ENCODE measurements at regions not wholly inside any gene's neighbourhood (a gene's known extent, or its start where the extent isn't known, plus 50 kb on each side); places are given as distances from the start of the nearest gene placed in this dataset.
A peak's percentile ranks its signal among the peaks of the same experiment; 100 is the strongest.

GRCh38 chr3:43867436-43868072 lies 176.8 kb downstream of the ABHD5 start:
- DNase-seq: no peak

- DNase-seq: no peak
Measured at GRCh38 chr3:43869491-43869890, 178.8 kb downstream of the ABHD5 start.

- DNase-seq: no peak
Measured at GRCh38 chr3:43870120-43870519, 179.4 kb downstream of the ABHD5 start.

- DNase-seq: no peak
Measured at GRCh38 chr3:43870844-43871626, 180.3 kb downstream of the ABHD5 start.

GRCh38 chr3:43871627-43872245 lies 181.0 kb downstream of the ABHD5 start:
- no peak for DNase-seq

- no peak for DNase-seq
Measured at GRCh38 chr3:43872301-43872700, 181.6 kb downstream of the ABHD5 start.

GRCh38 chr3:43872901-43873300 lies 182.2 kb downstream of the ABHD5 start:
- DNase-seq: no peak

- no peak for DNase-seq
Measured at GRCh38 chr3:43873723-43874122, 183.0 kb downstream of the ABHD5 start.

- DNase-seq: no peak
Measured at GRCh38 chr3:43874290-43874689, 183.6 kb downstream of the ABHD5 start.

- no peak for DNase-seq
Measured at GRCh38 chr3:43874731-43875130, 184.0 kb downstream of the ABHD5 start.

GRCh38 chr3:43876648-43877047 lies 185.9 kb downstream of the ABHD5 start:
- no peak for DNase-seq

GRCh38 chr3:43879166-43879565 lies 188.4 kb downstream of the ABHD5 start:
- peak; percentile 29 for DNase-seq

GRCh38 chr3:43882976-43883680 lies 192.4 kb downstream of the ABHD5 start:
- no peak for DNase-seq

GRCh38 chr3:43883729-43884396 lies 193.1 kb downstream of the ABHD5 start:
- DNase-seq: no peak

- DNase-seq: no peak
Measured at GRCh38 chr3:43884581-43884980, 193.8 kb downstream of the ABHD5 start.

- DNase-seq: no peak
Measured at GRCh38 chr3:43885908-43886618, 195.3 kb downstream of the ABHD5 start.

GRCh38 chr3:43892061-43892460 lies 201.3 kb downstream of the ABHD5 start:
- no peak for DNase-seq

GRCh38 chr3:43892526-43892925 lies 201.8 kb downstream of the ABHD5 start:
- peak; percentile 20 for DNase-seq

- DNase-seq: no peak
Measured at GRCh38 chr3:43893727-43894126, 203.0 kb downstream of the ABHD5 start.

- peak; percentile 5 for DNase-seq
Measured at GRCh38 chr3:43894176-43895049, 203.7 kb downstream of the ABHD5 start.

- no peak for DNase-seq
Measured at GRCh38 chr3:43895573-43895972, 204.8 kb downstream of the ABHD5 start.

Measured in RPMI8226 (cell line).